ENCODE measurements at regions not wholly inside any gene's neighbourhood (a gene's known extent, or its start where the extent isn't known, plus 50 kb on each side); places are given as distances from the start of the nearest gene placed in this dataset.

GRCh38 chr5:163222982-163223381, 214.4 kb upstream of the CCNG1 start:
- Histone ChIP-seq H3K27me3 (ENCODE audit: insufficient read depth, low read depth) (no peaks in the 10 kb centered on the region), H3K4me3 (IDR thresholded peaks at IDR 0.05; ENCODE audit: insufficient read depth, low read depth, low read length) (no peak overlapping the region), H3K4me2 (no peak overlapping the region), H3K27ac (no peak overlapping the region), H3K9ac (no peak overlapping the region), H3K79me2 (ENCODE audit: insufficient read depth, low read depth) (no peaks in the 10 kb centered on the region), H2AFZ (ENCODE audit: low read depth) (no peak overlapping the region), H4K20me1 (ENCODE audit: insufficient read depth) (no peaks in the 10 kb centered on the region), H3K4me1 (ENCODE audit: low read depth, poor library complexity, severe bottlenecking) (no peaks in the 10 kb centered on the region), H3K36me3 (ENCODE audit: insufficient read depth) (no peaks in the 10 kb centered on the region)
- no peak for TF ChIP-seq CTCF (conservative IDR thresholded peaks at IDR 0.05; ENCODE audit: low read depth, low read length)

- Histone ChIP-seq H4K20me1 (ENCODE audit: insufficient read depth) (no peaks in the 10 kb centered on the region), H3K4me1 (ENCODE audit: low read depth, poor library complexity, severe bottlenecking) (no peaks in the 10 kb centered on the region), H3K27ac (no peak overlapping the region), H3K4me3 (IDR thresholded peaks at IDR 0.05; ENCODE audit: insufficient read depth, low read depth, low read length) (no peak overlapping the region), H2AFZ (ENCODE audit: low read depth) (no peak overlapping the region), H3K4me2 (no peak overlapping the region), H3K36me3 (ENCODE audit: insufficient read depth) (no peaks in the 10 kb centered on the region), H3K79me2 (ENCODE audit: insufficient read depth, low read depth) (no peaks in the 10 kb centered on the region), H3K27me3 (ENCODE audit: insufficient read depth, low read depth) (no peaks in the 10 kb centered on the region), H3K9ac (no peak overlapping the region)
- no peak for TF ChIP-seq CTCF (conservative IDR thresholded peaks at IDR 0.05; ENCODE audit: low read depth, low read length)
Observed at GRCh38 chr5:163244445-163244987, 192.9 kb upstream of the CCNG1 start.

GRCh38 chr5:163245584-163245983, 191.8 kb upstream of the CCNG1 start:
- Histone ChIP-seq H3K4me3 (IDR thresholded peaks at IDR 0.05; ENCODE audit: insufficient read depth, low read depth, low read length) (no peak overlapping the region), H3K36me3 (ENCODE audit: insufficient read depth) (no peaks in the 10 kb centered on the region), H3K4me2 (no peak overlapping the region), H3K27me3 (ENCODE audit: insufficient read depth, low read depth) (no peaks in the 10 kb centered on the region), H3K27ac (no peak overlapping the region), H3K9ac (no peak overlapping the region), H2AFZ (ENCODE audit: low read depth) (no peak overlapping the region), H3K79me2 (ENCODE audit: insufficient read depth, low read depth) (no peaks in the 10 kb centered on the region), H3K4me1 (ENCODE audit: low read depth, poor library complexity, severe bottlenecking) (no peaks in the 10 kb centered on the region), H4K20me1 (ENCODE audit: insufficient read depth) (no peaks in the 10 kb centered on the region)
- no peak for TF ChIP-seq CTCF (conservative IDR thresholded peaks at IDR 0.05; ENCODE audit: low read depth, low read length)

DNA sequence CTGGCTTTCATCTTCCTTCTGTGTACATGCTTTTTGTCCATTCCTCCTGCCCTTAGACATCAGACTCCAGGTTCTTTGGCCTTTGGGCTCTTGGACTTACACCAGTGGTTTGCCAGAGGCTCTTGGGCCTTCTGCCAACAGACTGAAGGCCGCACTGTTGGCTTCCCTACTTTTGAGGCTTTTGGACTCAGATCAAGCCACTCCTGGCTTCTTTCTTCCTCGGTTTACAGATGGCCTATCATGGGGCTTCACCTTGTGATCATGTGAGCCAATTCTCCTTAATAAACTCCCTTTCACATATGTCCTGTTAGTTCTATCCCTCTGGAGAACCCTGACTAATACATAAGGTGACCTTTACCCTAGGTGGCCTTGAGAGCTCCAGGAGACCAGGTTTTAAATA, 189.1 kb upstream of the CCNG1 start:
- Histone ChIP-seq H3K9ac (no peak overlapping the region), H3K36me3 (ENCODE audit: insufficient read depth) (no peaks in the 10 kb centered on the region), H3K4me1 (ENCODE audit: low read depth, poor library complexity, severe bottlenecking) (no peaks in the 10 kb centered on the region), H3K4me3 (IDR thresholded peaks at IDR 0.05; ENCODE audit: insufficient read depth, low read depth, low read length) (no peak overlapping the region), H2AFZ (ENCODE audit: low read depth) (no peak overlapping the region), H3K4me2 (no peak overlapping the region), H3K27ac (no peak overlapping the region), H3K27me3 (ENCODE audit: insufficient read depth, low read depth) (no peaks in the 10 kb centered on the region), H3K79me2 (ENCODE audit: insufficient read depth, low read depth) (no peaks in the 10 kb centered on the region), H4K20me1 (ENCODE audit: insufficient read depth) (no peaks in the 10 kb centered on the region)
- TF ChIP-seq CTCF (conservative IDR thresholded peaks at IDR 0.05; ENCODE audit: low read depth, low read length) = no peak
